ENCODE measurements at regions not wholly inside any gene's neighbourhood (a gene's known extent, or its start where the extent isn't known, plus 50 kb on each side); places are given as distances from the start of the nearest gene placed in this dataset.

- in situ Hi-C loops (cut with MboI): no loop called here
- DNase-seq (ENCODE audit: low read depth, low spot score): no peak
- TF ChIP-seq CBX3 (IDR thresholded peaks at IDR 0.05; ENCODE audit: borderline replicate concordance, low read depth) (no peak), HDAC2 (IDR thresholded peaks at IDR 0.05) (no peak), CHD2 (IDR thresholded peaks at IDR 0.05; ENCODE audit: borderline replicate concordance, low read depth, low read length) (no peak), BMI1 (IDR thresholded peaks at IDR 0.05; ENCODE audit: borderline replicate concordance) (no peak), CREB1 (IDR thresholded peaks at IDR 0.05; ENCODE audit: low read depth) (no peak), SREBF2 (IDR thresholded peaks at IDR 0.05; ENCODE audit: low read length) (no peak), RFX5 (IDR thresholded peaks at IDR 0.05; ENCODE audit: low read depth, low read length) (no peak), EP300 (IDR thresholded peaks at IDR 0.05; ENCODE audit: borderline replicate concordance in 1 of 2, control insufficient read depth in 1 of 2, low read depth in 2 of 2, low read length in 2 of 2) (no peak), MLLT1 (IDR thresholded peaks at IDR 0.05) (no peak), POLR2AphosphoS2 (IDR thresholded peaks at IDR 0.05; ENCODE audit: low read depth, low read length) (no peak), FOXK2 (IDR thresholded peaks at IDR 0.05) (no peak), SRF (IDR thresholded peaks at IDR 0.05; ENCODE audit: low read depth in 2 of 2, low read length in 2 of 2) (no peak)
- ChIA-PET POLR2A (no interaction called here), CTCF (no interaction called here), SMC1A (ENCODE audit: uncharacterized antibody, unreplicated experiment) (no interaction called here), RAD21 (ENCODE audit: unreplicated experiment) (no interaction called here)
- intact Hi-C loops (cut with micrococcal nuclease; ENCODE audit: unreplicated experiment): no loop called here
- no peak overlapping the region for H3K9ac ChIP-seq (ENCODE audit: control insufficient read depth, insufficient read depth, low read length)
- no peak overlapping the region for H3K27ac ChIP-seq (ENCODE audit: control insufficient read depth, insufficient read depth)
- 23% methylated on average over 2 of the region's 2 CpGs for WGBS (ENCODE audit: insufficient coverage, insufficient replicate concordance, low lambda C conversion rate, missing lambda C conversion rate)
- no peak for ATAC-seq
- no peak overlapping the region for H3K4me3 ChIP-seq
- no peaks in the 10 kb centered on the region for H3K4me1 ChIP-seq (ENCODE audit: control insufficient read depth, insufficient read depth, low read length)
- H2AFZ ChIP-seq (ENCODE audit: control insufficient read depth, low read depth, low read length): no peak overlapping the region
- FAIRE-seq: no peak
- H3K9me3 ChIP-seq (replicated peaks; ENCODE audit: control insufficient read depth, insufficient read depth, low read length): no peaks in the 10 kb centered on the region
- no peaks in the 10 kb centered on the region for H3K36me3 ChIP-seq (ENCODE audit: control insufficient read depth in 2 of 2, insufficient read depth in 2 of 2, low read length in 1 of 2)
- BruUV-seq (replicated peaks): no TSS peak
- H4K20me1 ChIP-seq (ENCODE audit: control insufficient read depth, insufficient read depth): no peaks in the 10 kb centered on the region
- peaks cover 0 to 2% of the 10 kb centered on the region in 2 experiments; a peak in 1 of 4 replicates for H3K27me3 ChIP-seq (replicated peaks in 1 of 2; ENCODE audit: control insufficient read depth in 2 of 2, insufficient read depth in 2 of 2, low read length in 1 of 2)
- H3K4me2 ChIP-seq (ENCODE audit: control insufficient read depth, insufficient read depth): no peak overlapping the region
- no peaks in the 10 kb centered on the region for H3K79me2 ChIP-seq (ENCODE audit: control insufficient read depth, insufficient read depth, low read length)
Observed at GRCh38 chr3:16104156-16104555, 70.3 kb upstream of the GALNT15 start.

Measured in GM12878 (cell line).